Tibial nerve (tissue), 4 donors: ENCODE measurements at regions not wholly inside any gene's neighbourhood (a gene's known extent, or its start where the extent isn't known, plus 50 kb on each side); places are given as distances from the start of the nearest gene placed in this dataset.

ENCODE experiments used
- DNase-seq, 2 donors: peaks; one replicate each; pipeline ENCODE4 v3.0.0-alpha.2; 2019; ENCODE audit warnings: low spot score in 2 of 2
- H3K27ac ChIP-seq, 4 donors: fragments of 200-600 bp; sonication (generic) in 3 of 4; one replicate each; pipeline ENCODE4 v1.5.1; 2017 to 2019; ENCODE audit warnings: mild to moderate bottlenecking in 1 of 4
- H3K27me3 ChIP-seq, 2 donors: fragments of 200-600 bp; sonication (generic) in 1 of 2; one replicate each; pipeline versions ENCODE4 v1.5.1 to v1.6.0; 2017 to 2019
- H3K36me3 ChIP-seq, 3 donors: fragments of 200-600 bp; sonication (generic); one replicate each; pipeline ENCODE4 v1.5.1; 2018 to 2019
- H3K4me1 ChIP-seq, 4 donors: fragments of 200-600 bp; sonication (generic) in 3 of 4; one replicate each; pipeline ENCODE4 v1.5.1; 2017 to 2019
- H3K4me3 ChIP-seq, 4 donors: fragments of 200-600 bp; sonication (generic) in 3 of 4; one replicate each; pipeline ENCODE4 v1.5.1; 2017 to 2019; ENCODE audit warnings: mild to moderate bottlenecking in 1 of 4, moderate library complexity in 1 of 4
- H3K9me3 ChIP-seq, 4 donors: fragments of 200-600 bp; sonication (generic) in 3 of 4; one replicate each; pipeline ENCODE4 v1.5.1; 2017 to 2019
- CTCF ChIP-seq, 5 experiments: fragments of 200-600 bp in 3 of 5; fragments of 450-650 bp in 2 of 5; sonication (generic) in 3 of 5; IDR thresholded peaks; one replicate each; pipeline ENCODE4 v1.5.1; 2016 to 2019; ENCODE audit warnings: antibody characterized with exemption in 5 of 5, mild to moderate bottlenecking in 3 of 5, moderate library complexity in 2 of 5
- EP300 ChIP-seq, 2 donors: sonication (generic); formaldehyde crosslinking; IDR thresholded peaks; one replicate each; pipeline ENCODE4 v1.6.1; 2017; ENCODE audit warnings: antibody characterized with exemption in 2 of 2, mild to moderate bottlenecking in 1 of 2
- POLR2A ChIP-seq, 2 donors: fragments of 450-650 bp; IDR thresholded peaks; one replicate each; pipeline ENCODE4 v1.6.1; 2017; ENCODE audit warnings: antibody characterized with exemption in 2 of 2, mild to moderate bottlenecking in 2 of 2, moderate library complexity in 2 of 2
- WGBS, 2 donors: methylation state at CpG; one replicate each; pipeline ENCODE4 v1.1.5; 2018; 5-methylcytosine and 5-hydroxymethylcytosine counted together

- Histone ChIP-seq H3K4me1 (no peaks in the 10 kb centered on the region), H3K36me3 (no peaks in the 10 kb centered on the region), H3K4me3 (no peak overlapping the region), H3K27me3 (no peaks in the 10 kb centered on the region), H3K9me3 (no peaks in the 10 kb centered on the region), H3K27ac (no peak overlapping the region)
- no peak for DNase-seq
- 82 to 93% methylated on average over 7 to 11 of the region's 11 CpGs for WGBS, 2 donors
- no peak for TF ChIP-seq POLR2A (IDR thresholded peaks at IDR 0.05)
- no peak for TF ChIP-seq EP300 (IDR thresholded peaks at IDR 0.05)
Measured at GRCh38 chr11:71198823-71199165, 53.6 kb downstream of the SHANK2 start.

GRCh38 chr11:71198141-71198822 lies 54.1 kb downstream of the SHANK2 start:
- Histone ChIP-seq H3K27ac (no peak overlapping the region), H3K9me3 (no peaks in the 10 kb centered on the region), H3K4me3 (no peak overlapping the region), H3K36me3 (no peaks in the 10 kb centered on the region), H3K27me3 (no peaks in the 10 kb centered on the region), H3K4me1 (no peaks in the 10 kb centered on the region)
- DNase-seq, result no peak
- 88 to 93% methylated on average over 15 to 17 of the region's 17 CpGs for WGBS, 2 donors
- no peak for TF ChIP-seq EP300 (IDR thresholded peaks at IDR 0.05)
- no peak for TF ChIP-seq CTCF (IDR thresholded peaks at IDR 0.05)
- TF ChIP-seq POLR2A (IDR thresholded peaks at IDR 0.05), result no peak

- Histone ChIP-seq H3K9me3 (no peaks in the 10 kb centered on the region), H3K27ac (no peak overlapping the region), H3K4me3 (no peak overlapping the region), H3K27me3 (no peaks in the 10 kb centered on the region), H3K36me3 (no peaks in the 10 kb centered on the region), H3K4me1 (no peaks in the 10 kb centered on the region)
- 75 to 78% methylated on average over 5 of the region's 5 CpGs for WGBS, 2 donors
- no peak for TF ChIP-seq EP300 (IDR thresholded peaks at IDR 0.05)
- no peak for TF ChIP-seq POLR2A (IDR thresholded peaks at IDR 0.05)
- no peak for TF ChIP-seq CTCF (IDR thresholded peaks at IDR 0.05)
- no peak for DNase-seq
Measured at GRCh38 chr11:71197096-71197495, 55.3 kb downstream of the SHANK2 start.

GRCh38 chr11:71194710-71195109 lies 57.7 kb downstream of the SHANK2 start:
- no peaks in the 10 kb centered on the region for H3K9me3 ChIP-seq
- no peaks in the 10 kb centered on the region for H3K4me1 ChIP-seq
- H3K27me3 ChIP-seq, result no peaks in the 10 kb centered on the region
- WGBS, 2 donors, result 74 to 90% methylated on average over 5 of the region's 5 CpGs
- TF ChIP-seq POLR2A (IDR thresholded peaks at IDR 0.05), result no peak
- no peak for TF ChIP-seq CTCF (IDR thresholded peaks at IDR 0.05)
- TF ChIP-seq EP300 (IDR thresholded peaks at IDR 0.05), result no peak
- H3K4me3 ChIP-seq, result no peak overlapping the region
- H3K36me3 ChIP-seq, result no peaks in the 10 kb centered on the region
- no peak for DNase-seq
- no peak overlapping the region for H3K27ac ChIP-seq

GRCh38 chr11:71193431-71193830 lies 58.9 kb downstream of the SHANK2 start:
- Histone ChIP-seq H3K27ac (no peak overlapping the region), H3K36me3 (no peaks in the 10 kb centered on the region), H3K9me3 (no peaks in the 10 kb centered on the region), H3K4me1 (no peaks in the 10 kb centered on the region), H3K4me3 (no peak overlapping the region), H3K27me3 (no peaks in the 10 kb centered on the region)
- DNase-seq, result no peak
- TF ChIP-seq POLR2A (IDR thresholded peaks at IDR 0.05) (no peak), CTCF (IDR thresholded peaks at IDR 0.05) (no peak), EP300 (IDR thresholded peaks at IDR 0.05) (no peak)
- WGBS, 2 donors, result 88 to 89% methylated on average over 10 of the region's 10 CpGs

- TF ChIP-seq POLR2A (IDR thresholded peaks at IDR 0.05) (no peak), CTCF (IDR thresholded peaks at IDR 0.05) (no peak), EP300 (IDR thresholded peaks at IDR 0.05) (no peak)
Measured at GRCh38 chr11:71192629-71193028, 59.7 kb downstream of the SHANK2 start.

More at GRCh38 chr11:71192629-71193028, 59.7 kb downstream of the SHANK2 start:
- no peaks in the 10 kb centered on the region for H3K36me3 ChIP-seq
- WGBS, 2 donors, result 91% methylated on average over 3 of the region's 3 CpGs
- no peak overlapping the region for H3K4me3 ChIP-seq
- no peaks in the 10 kb centered on the region for H3K27me3 ChIP-seq
- no peaks in the 10 kb centered on the region for H3K9me3 ChIP-seq
- H3K27ac ChIP-seq, result no peak overlapping the region
- no peaks in the 10 kb centered on the region for H3K4me1 ChIP-seq
- DNase-seq, result no peak
